ENCODE measurements at regions not wholly inside any gene's neighbourhood (a gene's known extent, or its start where the extent isn't known, plus 50 kb on each side); places are given as distances from the start of the nearest gene placed in this dataset.

DNA sequence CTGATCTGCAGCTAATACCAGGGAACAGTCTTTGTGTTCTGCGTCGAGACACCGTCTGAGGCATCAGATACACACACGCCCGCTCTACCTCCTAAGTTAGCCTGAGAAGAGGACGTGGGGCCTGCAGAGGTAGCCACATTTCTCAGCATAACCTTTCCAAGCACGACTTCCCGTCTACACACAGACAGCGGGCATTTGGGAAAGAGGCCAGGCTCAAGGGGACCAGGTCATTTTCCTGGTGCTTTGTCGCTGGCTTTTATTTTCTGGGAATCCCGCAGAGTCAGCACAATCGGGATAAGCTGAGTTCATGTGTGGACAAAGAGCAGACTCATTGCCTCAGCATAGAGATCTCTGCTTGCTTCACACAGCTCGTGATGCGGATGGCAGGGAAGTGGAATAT is 72.5 kb upstream of the SMYD2 start:
- H3K27ac Mint-ChIP-seq: no peak overlapping the region
- CTCF ChIA-PET: no interaction called here

GRCh38 chr1:214209260-214209808 is 71.6 kb upstream of the SMYD2 start:
- H3K9me3 ChIP-seq (ENCODE audit: control insufficient read depth in 1 of 2, insufficient read depth in 1 of 2, low read length in 2 of 2): no peaks in the 10 kb centered on the region
- peaks cover 3% of the 10 kb centered on the region for H3K4me1 ChIP-seq (ENCODE audit: insufficient read depth, low read length)
- Mint-ChIP-seq H3K9me3 (no peaks in the 10 kb centered on the region), H3K4me1 (ENCODE audit: low read depth) (peaks cover 5% of the 10 kb centered on the region), H3K4me3 (no peak overlapping the region), H3K36me3 (ENCODE audit: low read depth) (no peaks in the 10 kb centered on the region), H3K27ac (no peak overlapping the region), H3K27me3 (peaks cover 17% of the 10 kb centered on the region)
- no peaks in the 10 kb centered on the region for H3K36me3 ChIP-seq (ENCODE audit: insufficient read depth, low read length)
- H3K4me3 ChIP-seq (ENCODE audit: low read length): no peak overlapping the region
- POLR2A ChIA-PET: no interaction called here
- TF ChIP-seq, protein P1, sequence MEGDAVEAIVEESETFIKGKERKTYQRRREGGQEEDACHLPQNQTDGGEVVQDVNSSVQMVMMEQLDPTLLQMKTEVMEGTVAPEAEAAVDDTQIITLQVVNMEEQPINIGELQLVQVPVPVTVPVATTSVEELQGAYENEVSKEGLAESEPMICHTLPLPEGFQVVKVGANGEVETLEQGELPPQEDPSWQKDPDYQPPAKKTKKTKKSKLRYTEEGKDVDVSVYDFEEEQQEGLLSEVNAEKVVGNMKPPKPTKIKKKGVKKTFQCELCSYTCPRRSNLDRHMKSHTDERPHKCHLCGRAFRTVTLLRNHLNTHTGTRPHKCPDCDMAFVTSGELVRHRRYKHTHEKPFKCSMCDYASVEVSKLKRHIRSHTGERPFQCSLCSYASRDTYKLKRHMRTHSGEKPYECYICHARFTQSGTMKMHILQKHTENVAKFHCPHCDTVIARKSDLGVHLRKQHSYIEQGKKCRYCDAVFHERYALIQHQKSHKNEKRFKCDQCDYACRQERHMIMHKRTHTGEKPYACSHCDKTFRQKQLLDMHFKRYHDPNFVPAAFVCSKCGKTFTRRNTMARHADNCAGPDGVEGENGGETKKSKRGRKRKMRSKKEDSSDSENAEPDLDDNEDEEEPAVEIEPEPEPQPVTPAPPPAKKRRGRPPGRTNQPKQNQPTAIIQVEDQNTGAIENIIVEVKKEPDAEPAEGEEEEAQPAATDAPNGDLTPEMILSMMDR (IDR thresholded peaks at IDR 0.05): no peak
- intact Hi-C loops (cut with DNase I, micrococcal nuclease): no loop called here
- H3K27me3 ChIP-seq (ENCODE audit: control insufficient read depth in 1 of 2, insufficient read depth in 2 of 2, low read length in 2 of 2): peaks cover under 1 to 4% of the 10 kb centered on the region in 2 experiments
- no peak overlapping the region for H3K27ac ChIP-seq (ENCODE audit: low read depth in 1 of 2, low read length in 2 of 2)
- CTCF ChIA-PET: no interaction called here
- ATAC-seq (ENCODE audit: poor library complexity) (no peak), DNase-seq (no peak)

More for the DNA sequence above, 72.5 kb upstream of the SMYD2 start:
- Mint-ChIP-seq H3K27me3 (peaks cover 15% of the 10 kb centered on the region), H3K4me3 (no peak overlapping the region), H3K4me1 (ENCODE audit: low read depth) (no peaks in the 10 kb centered on the region), H3K36me3 (ENCODE audit: low read depth) (no peaks in the 10 kb centered on the region), H3K9me3 (no peaks in the 10 kb centered on the region)
- H3K4me1 ChIP-seq (ENCODE audit: insufficient read depth, low read length): no peaks in the 10 kb centered on the region
- no peaks in the 10 kb centered on the region for H3K9me3 ChIP-seq (ENCODE audit: control insufficient read depth in 1 of 2, insufficient read depth in 1 of 2, low read length in 2 of 2)
- POLR2A ChIA-PET: no interaction called here
- intact Hi-C loops (cut with DNase I, micrococcal nuclease): no loop called here
- DNase-seq (no peak), ATAC-seq (ENCODE audit: poor library complexity) (no peak)
- H3K36me3 ChIP-seq (ENCODE audit: insufficient read depth, low read length): no peaks in the 10 kb centered on the region
- TF ChIP-seq, protein P1 (IDR thresholded peaks at IDR 0.05): no peak
- no peak overlapping the region for H3K27ac ChIP-seq (ENCODE audit: low read depth in 1 of 2, low read length in 2 of 2)
- H3K27me3 ChIP-seq (ENCODE audit: control insufficient read depth in 1 of 2, insufficient read depth in 2 of 2, low read length in 2 of 2): peaks cover 0 to 4% of the 10 kb centered on the region in 2 experiments
- no peak overlapping the region for H3K4me3 ChIP-seq (ENCODE audit: low read length)

DNA sequence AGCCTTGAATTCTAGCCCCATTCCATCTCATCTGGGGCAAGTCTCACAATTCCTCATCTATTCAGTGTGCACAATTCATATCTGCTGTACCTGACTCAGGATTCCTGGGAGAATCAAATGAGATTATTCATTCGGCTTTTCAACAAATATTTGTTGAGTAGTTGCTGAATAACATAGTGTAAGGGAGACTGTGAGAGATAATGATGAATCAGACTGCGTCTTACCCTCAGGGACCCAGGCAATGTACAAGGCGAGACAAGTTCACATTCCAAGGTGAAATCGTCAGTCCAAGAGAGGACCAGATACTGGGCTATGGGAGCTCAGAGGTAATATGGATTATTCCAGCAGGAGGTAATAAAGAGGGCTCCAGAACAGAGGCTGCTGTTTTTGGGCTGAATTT is 67.8 kb upstream of the SMYD2 start:
- H3K4me1 ChIP-seq (ENCODE audit: insufficient read depth, low read length): peaks cover 3% of the 10 kb centered on the region
- peaks cover 30% of the 10 kb centered on the region for H3K27me3 Mint-ChIP-seq
- H3K27me3 ChIP-seq (ENCODE audit: control insufficient read depth in 1 of 2, insufficient read depth in 2 of 2, low read length in 2 of 2): peaks cover 4 to 6% of the 10 kb centered on the region in 2 experiments
- no peaks in the 10 kb centered on the region for H3K36me3 ChIP-seq (ENCODE audit: insufficient read depth, low read length)
- ATAC-seq (ENCODE audit: poor library complexity) (no peak), DNase-seq (no peak)
- H3K4me1 Mint-ChIP-seq (ENCODE audit: low read depth): peaks cover 5% of the 10 kb centered on the region
- H3K27ac ChIP-seq (ENCODE audit: low read depth in 1 of 2, low read length in 2 of 2): no peak overlapping the region
- TF ChIP-seq, protein P1 (IDR thresholded peaks at IDR 0.05): no peak
- H3K27ac Mint-ChIP-seq: no peak overlapping the region
- intact Hi-C loops (cut with DNase I, micrococcal nuclease): loop anchor here in 1 of 2 experiments (5.0 to 10.0 kb wide), 2 partner anchors 49 to 1312 kb away; no protein-coding TSS in a partner anchor
- POLR2A ChIA-PET: no interaction called here
- H3K4me3 Mint-ChIP-seq: no peak overlapping the region
- CTCF ChIA-PET: no interaction called here
- no peak overlapping the region for H3K4me3 ChIP-seq (ENCODE audit: low read length)
- H3K9me3 ChIP-seq (ENCODE audit: control insufficient read depth in 1 of 2, insufficient read depth in 1 of 2, low read length in 2 of 2): no peaks in the 10 kb centered on the region
- H3K36me3 Mint-ChIP-seq (ENCODE audit: low read depth): no peaks in the 10 kb centered on the region
- H3K9me3 Mint-ChIP-seq: no peaks in the 10 kb centered on the region

Data from CD4-positive, alpha-beta T cell (primary cell).